Posterior vena cava (tissue), 2 donors: ENCODE measurements at regions not wholly inside any gene's neighbourhood (a gene's known extent, or its start where the extent isn't known, plus 50 kb on each side); places are given as distances from the start of the nearest gene placed in this dataset.

Experiments used
- DNase-seq: peaks from one replicate; pipeline ENCODE4 v3.0.0-alpha.2; 2020; ENCODE audit warnings: low spot score
- intact Hi-C, 2 donors: fragments of 100-400 bp; cut with DNase I; formaldehyde crosslinking; loops; one replicate each; pipeline versions ENCODE4 v1.14.1 to v1.14.2; 2022 to 2023
- donor health status: DM: yes; HTN: yes; CAD: no.
- donor health status: DM: yes; HTN: yes; CAD: no.

- intact Hi-C loops: loop anchor here in 1 of 2 donors (10.0 kb wide), 1 partner anchor 516 kb away; no protein-coding TSS in a partner anchor
Measured at GRCh38 chr2:64348386-64349130, 105.4 kb upstream of the LGALSL start.

DNA sequence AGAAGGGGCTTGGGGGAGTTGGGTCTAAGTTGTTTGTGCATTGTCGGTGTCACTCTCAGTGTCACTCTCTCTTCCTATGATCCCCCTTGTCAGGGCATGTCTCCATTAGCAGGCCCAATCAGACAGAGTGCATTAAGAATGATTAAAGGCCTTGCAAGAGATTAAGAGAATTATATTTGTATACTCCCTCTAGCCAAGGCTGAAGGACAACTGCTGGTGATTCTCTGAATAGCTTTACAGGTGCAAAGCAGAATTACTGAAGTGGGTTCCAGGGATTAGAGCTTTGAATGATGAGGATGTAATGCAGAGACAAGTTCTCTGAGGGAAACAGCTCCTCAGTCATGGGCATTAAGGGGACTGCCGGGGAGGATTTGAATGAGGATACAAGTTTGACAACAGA lies 104.8 kb upstream of the LGALSL start:
- DNase-seq: no peak
- intact Hi-C loops: loop anchor here in 1 of 2 donors (10.0 kb wide), 1 partner anchor 516 kb away; no protein-coding TSS in a partner anchor

More at GRCh38 chr2:64348386-64349130, 105.4 kb upstream of the LGALSL start:
- DNase-seq: no peak

DNA sequence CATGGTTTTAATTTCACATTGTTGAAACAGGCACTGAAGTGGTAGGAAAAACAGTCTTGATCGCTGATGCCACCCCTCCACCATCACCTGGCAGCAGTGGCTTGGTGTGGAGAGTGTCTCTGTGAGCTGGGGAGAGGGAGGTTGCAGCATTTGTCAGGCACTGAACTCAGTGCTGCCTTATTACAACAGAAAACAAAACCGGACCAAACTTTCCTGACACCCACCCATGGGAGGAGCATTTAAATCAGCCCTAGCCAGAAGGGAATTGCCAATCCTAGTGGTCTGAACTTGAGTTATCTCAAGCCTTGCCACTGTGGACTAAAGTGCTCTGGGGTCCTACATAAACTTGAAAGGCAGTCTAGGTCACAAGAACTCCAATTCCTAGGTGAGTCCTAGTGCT lies 103.0 kb upstream of the LGALSL start:
- DNase-seq: no peak
- intact Hi-C loops: no loop called here

GRCh38 chr2:64352292-64352691 lies 101.7 kb upstream of the LGALSL start:
- intact Hi-C loops: no loop called here
- DNase-seq: no peak

DNA sequence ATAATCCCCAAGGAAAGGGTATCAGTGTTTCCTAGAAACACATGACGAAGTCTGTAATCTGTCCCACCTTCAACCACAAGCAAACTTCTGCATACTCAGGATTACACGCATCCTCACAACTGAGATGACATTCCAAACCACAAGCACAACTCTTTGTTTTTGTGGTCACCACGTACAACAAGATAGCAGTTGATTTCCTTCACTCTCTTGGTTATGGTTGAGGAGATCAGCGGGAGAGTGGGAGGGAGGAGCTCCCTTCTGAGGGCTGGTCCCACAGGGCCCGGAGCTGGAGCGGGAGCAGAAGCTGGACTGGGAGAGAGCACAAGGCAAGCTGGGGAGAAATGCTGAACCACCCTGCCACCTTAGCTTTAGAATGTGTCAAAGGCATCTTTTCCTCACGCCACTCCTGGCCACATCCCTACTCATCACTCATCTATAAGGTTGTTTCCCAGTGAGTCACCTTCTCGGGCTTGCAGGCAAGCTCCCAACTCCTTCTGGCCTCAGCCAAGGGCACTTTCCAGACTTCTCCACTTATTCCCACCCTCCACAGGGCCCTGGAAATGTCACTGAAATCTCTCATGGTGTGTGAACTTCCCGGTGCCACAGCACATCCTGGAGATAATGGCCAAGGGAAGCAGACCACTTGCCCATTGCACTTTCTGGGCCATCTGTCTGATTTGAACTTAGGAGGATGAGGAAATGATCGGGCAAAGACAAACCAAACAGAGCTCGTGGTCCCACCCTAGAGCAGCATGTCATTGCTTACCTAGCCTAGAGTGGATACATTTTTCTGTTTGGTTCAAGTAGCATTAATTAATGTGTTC lies 98.9 kb upstream of the LGALSL start:
- DNase-seq: no peak
- intact Hi-C loops: loop anchor here in 1 of 2 donors (5.0 kb wide), 1 partner anchor 97 kb away; the partner anchor contains the start of gene LGALSL

GRCh38 chr2:64356906-64357305 lies 97.1 kb upstream of the LGALSL start:
- intact Hi-C loops: loop anchor here in 1 of 2 donors (5.0 kb wide), 1 partner anchor 95 kb away; the partner anchor contains the start of gene LGALSL

DNA sequence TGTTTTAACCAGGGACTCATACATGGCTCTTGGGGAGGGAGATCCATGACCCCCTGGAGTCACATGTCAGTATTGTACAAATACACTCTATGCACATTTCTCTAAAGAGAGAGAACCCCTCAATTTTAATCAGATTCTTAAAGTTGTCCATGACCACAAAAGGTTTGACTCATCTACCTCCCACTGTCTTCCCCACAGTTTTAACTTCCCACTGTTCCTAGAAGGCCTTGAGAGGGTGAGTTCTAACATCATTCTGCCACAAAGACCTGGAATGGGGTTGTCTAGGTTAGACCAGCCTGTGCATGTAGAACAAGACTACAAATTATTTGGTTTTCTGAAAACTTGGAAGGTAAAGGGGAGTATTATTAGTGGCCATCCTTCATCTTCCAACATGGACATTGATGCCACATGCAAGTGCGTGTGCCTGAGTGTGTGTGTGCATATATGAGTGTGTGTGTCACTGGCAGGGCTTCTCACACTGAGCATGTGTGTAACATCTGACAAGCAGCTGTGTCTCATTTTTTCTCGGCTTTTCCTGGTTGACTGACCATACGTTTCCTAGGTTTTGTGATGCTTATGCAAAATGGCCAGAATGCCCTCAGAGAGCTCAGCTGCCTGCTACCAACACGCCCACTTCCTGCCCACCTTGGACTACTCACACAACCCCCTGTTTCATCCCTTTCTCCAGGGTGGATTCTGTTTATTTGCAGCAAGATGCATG lies 94.6 kb upstream of the LGALSL start:
- DNase-seq: no peak
- intact Hi-C loops: loop anchor here in 1 of 2 donors (5.0 kb wide), 1 partner anchor 93 kb away; the partner anchor contains the start of gene LGALSL

More at GRCh38 chr2:64356906-64357305, 97.1 kb upstream of the LGALSL start:
- DNase-seq: no peak

GRCh38 chr2:64359892-64360657 lies 93.9 kb upstream of the LGALSL start:
- peak; percentile 96 for DNase-seq

GRCh38 chr2:64361151-64361938 lies 92.6 kb upstream of the LGALSL start:
- DNase-seq: no peak
- intact Hi-C loops: no loop called here

More at GRCh38 chr2:64359892-64360657, 93.9 kb upstream of the LGALSL start:
- intact Hi-C loops: loop anchor here in 1 of 2 donors (5.0 kb wide), 1 partner anchor 92 kb away; the partner anchor contains the start of gene LGALSL

DNA sequence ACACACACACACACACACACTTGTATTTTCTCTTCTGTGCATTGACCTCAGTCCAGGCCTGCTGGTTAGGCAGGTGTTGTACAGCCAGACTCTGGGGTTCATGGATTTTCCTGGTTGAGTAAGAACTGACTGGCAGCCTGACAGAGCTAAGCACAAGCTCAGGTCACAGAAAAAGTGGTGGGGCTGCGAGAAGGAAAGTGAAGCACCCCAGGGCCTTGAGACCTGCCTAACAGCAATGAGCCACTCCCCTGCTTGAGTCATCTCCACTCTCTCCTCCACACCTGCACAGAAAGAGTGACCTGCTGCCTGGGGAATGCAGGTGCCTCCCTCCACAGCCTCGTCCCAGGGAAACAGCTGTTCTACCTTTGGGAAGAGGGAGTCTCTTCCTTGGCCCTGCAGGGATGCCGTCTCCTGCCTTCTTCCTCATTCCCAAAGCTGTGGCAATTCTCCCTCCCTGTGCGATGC lies 91.4 kb upstream of the LGALSL start:
- intact Hi-C loops: no loop called here
- DNase-seq: no peak

DNA sequence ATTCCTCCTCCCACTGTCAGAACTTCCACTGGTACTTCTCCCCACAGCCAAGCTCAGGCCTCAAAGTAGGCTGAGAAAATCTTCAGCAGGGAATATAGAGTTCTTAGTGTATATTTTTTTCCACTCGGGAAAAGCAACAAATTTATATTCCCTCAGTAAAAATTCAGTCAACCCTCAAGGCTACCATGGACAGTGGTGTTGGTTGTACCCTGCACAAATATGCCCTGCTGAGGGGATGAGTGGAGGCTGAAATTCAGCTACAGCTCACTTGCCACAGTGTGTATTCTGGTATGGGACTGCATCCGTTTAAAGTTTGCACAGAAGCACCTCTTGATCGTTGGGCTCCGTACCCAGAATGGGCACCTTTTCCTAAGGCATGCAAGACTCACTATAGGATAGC lies 90.8 kb upstream of the LGALSL start:
- intact Hi-C loops: no loop called here
- DNase-seq: no peak

DNA sequence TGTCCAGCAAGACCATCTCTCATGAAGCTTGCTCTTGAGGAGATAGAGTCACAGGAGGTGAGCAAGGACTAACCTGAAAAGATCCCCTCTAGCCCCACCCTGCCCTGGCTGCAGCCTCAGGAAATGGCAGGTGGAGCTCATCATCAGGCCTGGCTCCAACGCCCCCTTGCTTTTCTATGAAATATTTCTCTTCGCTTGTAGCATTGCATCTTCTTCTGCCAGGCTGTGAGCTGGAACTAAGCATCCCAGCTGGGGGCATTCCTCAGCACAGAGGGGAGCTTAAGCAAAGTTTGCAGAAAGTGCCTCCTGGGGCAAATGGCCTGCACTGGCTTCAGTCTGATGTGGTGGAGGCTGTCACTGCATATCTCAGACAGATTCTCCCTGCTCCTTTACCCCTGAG lies 90.1 kb upstream of the LGALSL start:
- no peak for DNase-seq
- intact Hi-C loops: no loop called here

DNA sequence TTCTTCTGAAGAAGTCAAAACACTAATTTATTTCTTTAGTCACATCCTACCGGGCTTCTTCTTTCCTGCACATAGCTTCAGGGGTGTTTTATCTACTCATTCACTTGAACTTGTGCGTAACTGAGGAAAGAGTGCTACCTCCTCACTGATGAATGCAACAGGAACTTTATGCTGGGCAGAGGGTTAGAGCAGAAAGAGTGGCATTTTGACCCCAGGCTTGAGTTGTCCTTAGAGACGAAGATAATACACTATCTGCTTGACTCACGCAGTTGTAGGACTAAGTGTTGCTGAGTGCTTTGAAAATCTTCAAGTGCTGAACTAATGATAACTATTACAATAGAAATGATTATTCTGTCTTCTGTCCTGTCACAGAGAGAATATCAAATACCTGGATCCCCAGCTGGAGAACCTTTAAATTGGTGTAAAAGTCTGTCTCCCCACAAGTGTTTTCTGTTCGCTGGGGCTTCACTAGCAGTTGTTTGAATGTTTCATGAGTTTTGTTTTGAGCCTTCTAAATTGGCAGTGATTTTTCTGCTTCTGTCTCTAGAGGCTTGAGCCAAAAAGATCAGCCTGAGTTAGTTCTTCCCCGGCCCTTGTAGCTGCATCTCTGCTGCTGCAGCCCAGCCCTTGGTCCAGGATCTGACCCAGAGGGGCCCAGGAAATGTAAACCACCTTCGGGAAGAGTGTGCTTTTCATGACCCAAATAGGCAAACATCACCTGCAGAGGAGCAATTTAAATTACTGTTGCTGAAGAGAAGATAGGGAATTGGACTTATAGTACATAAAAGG lies 86.3 kb upstream of the LGALSL start:
- DNase-seq: no peak
- intact Hi-C loops: no loop called here

- no peak for DNase-seq
- intact Hi-C loops: no loop called here
Measured at GRCh38 chr2:64369706-64370105, 84.3 kb upstream of the LGALSL start.

GRCh38 chr2:64371727-64372126 lies 82.2 kb upstream of the LGALSL start:
- DNase-seq: no peak
- intact Hi-C loops: no loop called here

DNA sequence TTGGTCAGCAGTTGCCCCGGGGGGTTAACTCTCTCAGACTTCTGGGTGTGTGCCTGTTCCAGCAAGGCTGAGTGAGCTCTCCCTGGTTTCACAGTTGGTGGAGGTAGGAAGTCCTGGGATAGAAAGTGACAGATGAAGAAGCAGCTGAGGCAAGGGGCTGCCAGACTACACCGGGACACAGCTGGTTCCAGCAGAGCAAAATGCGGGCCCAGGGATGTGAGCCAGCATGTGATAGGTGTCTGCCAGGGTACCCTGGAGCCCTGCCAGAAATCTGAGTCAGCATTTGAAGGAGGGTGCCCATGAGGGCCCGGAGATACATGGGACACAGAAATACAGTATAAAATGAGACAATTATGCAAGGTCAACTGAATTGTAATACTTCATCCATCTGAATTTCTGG lies 79.3 kb upstream of the LGALSL start:
- intact Hi-C loops: no loop called here
- DNase-seq: no peak

DNA sequence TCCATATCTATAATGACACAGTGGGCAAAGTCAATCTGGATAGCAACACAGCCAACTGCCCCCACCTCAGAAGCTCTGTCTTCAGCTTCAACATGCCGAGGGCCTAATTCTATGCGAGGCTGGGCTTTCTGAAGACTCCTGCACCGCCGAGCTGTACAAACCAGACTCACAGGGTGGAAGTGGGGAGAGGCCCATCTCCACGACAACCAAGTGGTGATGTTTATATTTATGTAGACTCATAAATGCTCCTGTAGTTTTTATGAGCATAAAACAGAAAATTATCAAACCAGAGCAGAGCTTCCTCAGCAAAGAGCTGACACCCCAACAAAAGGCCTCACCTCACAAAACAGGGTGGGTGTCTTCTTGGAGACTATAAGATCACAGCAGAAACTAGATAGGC lies 77.0 kb upstream of the LGALSL start:
- no peak for DNase-seq
- intact Hi-C loops: no loop called here
